ENCODE measurements at regions not wholly inside any gene's neighbourhood (a gene's known extent, or its start where the extent isn't known, plus 50 kb on each side); places are given as distances from the start of the nearest gene placed in this dataset.

DNA sequence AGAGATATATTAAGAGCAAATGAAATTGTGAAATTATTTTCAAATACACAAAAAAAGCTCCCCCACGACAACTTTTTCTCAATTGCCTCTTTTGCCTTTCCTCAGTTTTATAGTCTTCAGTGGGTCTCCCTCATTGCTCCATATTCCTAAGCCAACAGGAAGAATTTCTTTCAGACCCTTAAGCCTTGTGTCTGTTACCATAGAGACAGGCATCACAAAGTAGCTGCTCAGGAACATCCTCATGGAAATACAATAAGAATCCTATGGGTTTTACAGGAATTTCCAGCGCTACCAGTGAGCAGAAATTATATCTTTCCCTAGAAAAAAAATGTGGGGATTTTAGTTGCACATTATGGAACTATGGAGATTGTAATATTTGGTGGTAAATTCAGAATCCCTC, 121.9 kb upstream of the DMD start:
- no peaks in the 10 kb centered on the region for H3K36me3 ChIP-seq (ENCODE audit: control insufficient read depth, insufficient read depth, low read length)
- H4K91ac ChIP-seq (ENCODE audit: insufficient read depth, low read depth, low read length): no peak overlapping the region
- no CpG with 5 or more reads among the region's 2 CpGs for WGBS, 2 experiments (ENCODE audit: extremely low coverage in 2 of 2, insufficient read length in 1 of 2)
- H3K9me3 ChIP-seq (ENCODE audit: control insufficient read depth, insufficient read depth, low read length): no peaks in the 10 kb centered on the region
- no peak overlapping the region for H2BK20ac ChIP-seq (ENCODE audit: low read depth, low read length)
- no peaks in the 10 kb centered on the region for H3K9me1 ChIP-seq (ENCODE audit: insufficient read depth, low read length)
- no peak for TF ChIP-seq FOS (IDR thresholded peaks at IDR 0.05; ENCODE audit: low read depth, low read length)
- TF ChIP-seq MAZ (IDR thresholded peaks at IDR 0.05; ENCODE audit: borderline replicate concordance, low read depth, low read length): no peak
- TF ChIP-seq RAD21 (IDR thresholded peaks at IDR 0.05; ENCODE audit: low read length): no peak
- TF ChIP-seq MAFK (IDR thresholded peaks at IDR 0.05; ENCODE audit: low read depth, low read length): no peak
- no peak for TF ChIP-seq CEBPB (IDR thresholded peaks at IDR 0.05; ENCODE audit: low read depth, low read length)
- no peak for TF ChIP-seq CTCF (conservative IDR thresholded peaks at IDR 0.05; ENCODE audit: low read depth, low read length)
- no peak for TF ChIP-seq RCOR1 (IDR thresholded peaks at IDR 0.05; ENCODE audit: insufficient replicate concordance, low read length)
- TF ChIP-seq SMC3 (IDR thresholded peaks at IDR 0.05; ENCODE audit: low read depth, low read length): no peak
- TF ChIP-seq BHLHE40 (IDR thresholded peaks at IDR 0.05; ENCODE audit: low read depth, low read length): no peak
- no peak overlapping the region for H3K56ac ChIP-seq (ENCODE audit: extremely low read depth, insufficient read depth, low read length)
- CTCF ChIA-PET: no interaction called here
- H3K4me3 ChIP-seq (ENCODE audit: insufficient read depth, low read depth, low read length): no peak overlapping the region
- ATAC-seq (ENCODE audit: low read depth) (no peak), DNase-seq (no peak)
- H2BK15ac ChIP-seq (ENCODE audit: low read depth, low read length): no peak overlapping the region
- no peak overlapping the region for H3K23ac ChIP-seq (ENCODE audit: low read depth, low read length)
- no peaks in the 10 kb centered on the region; the same call in 1 of the 2 replicates for H3K4me1 ChIP-seq (ENCODE audit: control insufficient read depth, insufficient read depth, low read length)
- H4K20me1 ChIP-seq (ENCODE audit: insufficient read depth, low read length): no peaks in the 10 kb centered on the region
- no peak overlapping the region for H2BK120ac ChIP-seq (ENCODE audit: low read depth, low read length)
- no peak overlapping the region for H3K14ac ChIP-seq (replicated peaks; ENCODE audit: low read depth, low read length)
- H3K79me1 ChIP-seq (ENCODE audit: low read depth in 1 of 2, low read length in 2 of 2): no peaks in the 10 kb centered on the region
- no peak overlapping the region for H4K8ac ChIP-seq (ENCODE audit: low read depth in 2 of 2, low read length in 2 of 2)
- intact Hi-C loops (cut with micrococcal nuclease): no loop called here
- no peak overlapping the region for H2AK5ac ChIP-seq (ENCODE audit: low read depth, low read length)
- no peaks in the 10 kb centered on the region for H3K27me3 ChIP-seq (ENCODE audit: control insufficient read depth, insufficient read depth, low read length)
- no peak overlapping the region for H3K4me2 ChIP-seq (ENCODE audit: low read depth, low read length)
- POLR2A ChIA-PET (ENCODE audit: unreplicated experiment): no interaction called here
- in situ Hi-C loops (cut with MboI; ENCODE audit: low sequenced_read_pairs): loop anchor here (10.0 kb wide), 1 partner anchor 798 kb away; no protein-coding TSS in a partner anchor
- H2AFZ ChIP-seq (replicated peaks; ENCODE audit: low read length, poor library complexity): no peak overlapping the region
- no TSS peak for BruUV-seq (replicated peaks)
- H4K5ac ChIP-seq (ENCODE audit: low read depth, low read length): no peak overlapping the region
- H3K18ac ChIP-seq (ENCODE audit: low read depth, low read length): no peak overlapping the region
- dilution Hi-C loops (cut with HindIII; ENCODE audit: low sequenced_read_pairs, unreplicated experiment): no loop called here
- H3K27ac ChIP-seq (ENCODE audit: insufficient read depth, low read length): no peak overlapping the region
- no peak overlapping the region for H3K4ac ChIP-seq (ENCODE audit: low read depth, low read length)
- no peak overlapping the region for H3K9ac ChIP-seq (ENCODE audit: low read depth, low read length)
- no peak overlapping the region for H2BK5ac ChIP-seq (ENCODE audit: low read depth, low read length, poor library complexity, severe bottlenecking)
- no peak overlapping the region for H2AK9ac ChIP-seq (replicated peaks; ENCODE audit: low read depth, low read length, poor library complexity)
